IMR-90 (cell line): ENCODE measurements at regions not wholly inside any gene's neighbourhood (a gene's known extent, or its start where the extent isn't known, plus 50 kb on each side); places are given as distances from the start of the nearest gene placed in this dataset.

Source experiments
- ATAC-seq: fragments of 200-7000 bp; cut with Tn5 transposase; 2 replicates; pipeline ENCODE4 v1.9.1; 2020; ENCODE audit warnings: low read depth, mild to moderate bottlenecking, moderate library complexity
- BruUV-seq: library from RNA; stranded (reverse); fragments of 400-500 nt; replicated peaks from 2 replicates; lab custom pipeline; 2021; lab: Mats Ljungman, UMichigan
- CTCF ChIA-PET: fragments of 300-600 bp; formaldehyde crosslinking; extraction: SDS; loops from one replicate; lab custom pipeline; 2021; ENCODE audit warnings: antibody characterized with exemption; lab: Yijun Ruan, JAX
- POLR2A ChIA-PET: fragments of 300-600 bp; sonication (Branson Sonifier 250); formaldehyde crosslinking; loops from one replicate; lab custom pipeline; 2022; ENCODE audit warnings: antibody characterized with exemption; ENCODE audit not compliant: unreplicated experiment; lab: Charles Lee
- DNase-seq: peaks from one replicate; pipeline ENCODE4 v3.0.0; 2013
- H2AFZ ChIP-seq: replicated peaks from 2 replicates; pipeline ENCODE3; 2013; ENCODE audit warnings: low read length, mild to moderate bottlenecking; ENCODE audit not compliant: poor library complexity
- H2AK5ac ChIP-seq: 2 replicates; pipeline ENCODE4 v1.6.1; 2013; ENCODE audit warnings: low read depth, low read length, inconsistent platforms
- H2AK9ac ChIP-seq: replicated peaks from 2 replicates; pipeline ENCODE3; 2013; ENCODE audit warnings: mild to moderate bottlenecking, low read depth, low read length, moderate library complexity; ENCODE audit not compliant: poor library complexity
- H2BK120ac ChIP-seq: 2 replicates; pipeline ENCODE4 v1.6.1; 2013; ENCODE audit warnings: low read depth, low read length, inconsistent platforms
- H2BK15ac ChIP-seq: 3 replicates; pipeline ENCODE4 v1.6.1; 2013; ENCODE audit warnings: low read depth, low read length, inconsistent platforms
- H2BK20ac ChIP-seq: 2 replicates; pipeline ENCODE4 v1.6.1; 2013; ENCODE audit warnings: low read depth, mild to moderate bottlenecking, inconsistent platforms, low read length, moderate library complexity
- H2BK5ac ChIP-seq: 2 replicates; pipeline ENCODE4 v1.6.1; 2013; ENCODE audit warnings: mild to moderate bottlenecking, low read depth, low read length, inconsistent platforms; ENCODE audit not compliant: poor library complexity, severe bottlenecking
- H3K14ac ChIP-seq: replicated peaks from 2 replicates; pipeline ENCODE4 v1.6.1; 2013; ENCODE audit warnings: low read depth, low read length, inconsistent platforms
- H3K18ac ChIP-seq: 2 replicates; pipeline ENCODE4 v1.6.1; 2013; ENCODE audit warnings: low read depth, low read length, control low read depth
- H3K23ac ChIP-seq: 2 replicates; pipeline ENCODE4 v1.6.1; 2013; ENCODE audit warnings: low read depth, low read length, inconsistent platforms
- H3K27ac ChIP-seq: 2 replicates; pipeline ENCODE4 v1.5.1; 2013; ENCODE audit warnings: mild to moderate bottlenecking, control low read depth, low read length; ENCODE audit not compliant: insufficient read depth
- H3K27me3 ChIP-seq: 2 replicates; pipeline ENCODE4 v1.6.1; 2013; ENCODE audit warnings: low read length; ENCODE audit not compliant: control insufficient read depth, insufficient read depth
- H3K36me3 ChIP-seq: 2 replicates; pipeline ENCODE4 v1.6.1; 2013; ENCODE audit warnings: low read length, mixed read lengths; ENCODE audit not compliant: control insufficient read depth, insufficient read depth
- H3K4ac ChIP-seq: 2 replicates; pipeline ENCODE4 v1.6.1; 2013; ENCODE audit warnings: low read depth, low read length, inconsistent platforms
- H3K4me1 ChIP-seq: 2 replicates; pipeline ENCODE4 v1.6.1; 2013; ENCODE audit warnings: low read length, mixed read lengths; ENCODE audit not compliant: control insufficient read depth, insufficient read depth
- H3K4me2 ChIP-seq: 2 replicates; pipeline ENCODE4 v1.6.1; 2013; ENCODE audit warnings: low read depth, mild to moderate bottlenecking, control low read depth, low read length, moderate library complexity
- H3K4me3 ChIP-seq: 2 replicates; pipeline ENCODE4 v1.5.1; 2013; ENCODE audit warnings: low read depth, mild to moderate bottlenecking, control low read depth, low read length, moderate library complexity; ENCODE audit not compliant: insufficient read depth
- H3K56ac ChIP-seq: 2 replicates; pipeline ENCODE4 v1.6.1; 2013; ENCODE audit warnings: low read length, inconsistent platforms; ENCODE audit not compliant: insufficient read depth; ENCODE audit errors: extremely low read depth
- H3K79me1 ChIP-seq, 2 experiments: 2 replicates each; pipeline ENCODE4 v1.6.1; 2013; ENCODE audit warnings: low read length in 2 of 2, inconsistent platforms in 1 of 2, low read depth in 1 of 2
- H3K9ac ChIP-seq: 2 replicates; pipeline ENCODE4 v1.6.1; 2013; ENCODE audit warnings: low read depth, low read length, control low read depth
- H3K9me1 ChIP-seq: 2 replicates; pipeline ENCODE4 v1.6.1; 2013; ENCODE audit warnings: low read length, inconsistent platforms; ENCODE audit not compliant: insufficient read depth
- H3K9me3 ChIP-seq: 2 replicates; pipeline ENCODE4 v1.6.1; 2013; ENCODE audit warnings: low read length; ENCODE audit not compliant: control insufficient read depth, insufficient read depth
- H4K20me1 ChIP-seq: 2 replicates; pipeline ENCODE4 v1.6.1; 2013; ENCODE audit warnings: low read length, inconsistent platforms; ENCODE audit not compliant: insufficient read depth
- H4K5ac ChIP-seq: 2 replicates; pipeline ENCODE4 v1.6.1; 2013; ENCODE audit warnings: mild to moderate bottlenecking, low read depth, low read length, control low read depth
- H4K8ac ChIP-seq, 2 experiments: 2 replicates each; pipeline ENCODE4 v1.6.1; 2013; ENCODE audit warnings: low read depth in 2 of 2, low read length in 2 of 2, control low read depth in 1 of 2, inconsistent platforms in 1 of 2
- H4K91ac ChIP-seq: 2 replicates; pipeline ENCODE4 v1.6.1; 2013; ENCODE audit warnings: low read depth, low read length, inconsistent platforms; ENCODE audit not compliant: insufficient read depth
- CEBPB ChIP-seq: IDR thresholded peaks from 2 replicates; pipeline ENCODE4 v1.6.1; 2012; ENCODE audit warnings: low read depth, low read length, improper control_type of control experiment
- CHD1 ChIP-seq: IDR thresholded peaks from 2 replicates; pipeline ENCODE4 v1.6.1; 2012; ENCODE audit warnings: low read depth, low read length, improper control_type of control experiment
- WGBS, 2 experiments: methylation state at CpG; one replicate each; pipeline versions ENCODE4 v1.1.5 to v1.1.7; 2013; ENCODE audit warnings: missing lambda C conversion rate in 2 of 2; ENCODE audit not compliant: insufficient read length in 1 of 2; ENCODE audit errors: extremely low coverage in 2 of 2; 5-methylcytosine and 5-hydroxymethylcytosine counted together
- dilution Hi-C: fragments of 300-500 bp; cut with HindIII; formaldehyde crosslinking; loops from one replicate; pipeline ENCODE4 v1.14.3; 2018; ENCODE audit warnings: low sequenced_read_pairs; ENCODE audit not compliant: unreplicated experiment
- in situ Hi-C: fragments of 300-500 bp; cut with MboI; formaldehyde crosslinking; loops from 3 replicates; pipeline ENCODE4 v1.14.3; 2019; ENCODE audit warnings: low sequenced_read_pairs, inconsistent platforms, mixed read lengths
- intact Hi-C: fragments of 100-400 bp; cut with micrococcal nuclease; formaldehyde crosslinking; loops from 2 replicates; pipeline ENCODE4 v1.10.0; 2022

DNA sequence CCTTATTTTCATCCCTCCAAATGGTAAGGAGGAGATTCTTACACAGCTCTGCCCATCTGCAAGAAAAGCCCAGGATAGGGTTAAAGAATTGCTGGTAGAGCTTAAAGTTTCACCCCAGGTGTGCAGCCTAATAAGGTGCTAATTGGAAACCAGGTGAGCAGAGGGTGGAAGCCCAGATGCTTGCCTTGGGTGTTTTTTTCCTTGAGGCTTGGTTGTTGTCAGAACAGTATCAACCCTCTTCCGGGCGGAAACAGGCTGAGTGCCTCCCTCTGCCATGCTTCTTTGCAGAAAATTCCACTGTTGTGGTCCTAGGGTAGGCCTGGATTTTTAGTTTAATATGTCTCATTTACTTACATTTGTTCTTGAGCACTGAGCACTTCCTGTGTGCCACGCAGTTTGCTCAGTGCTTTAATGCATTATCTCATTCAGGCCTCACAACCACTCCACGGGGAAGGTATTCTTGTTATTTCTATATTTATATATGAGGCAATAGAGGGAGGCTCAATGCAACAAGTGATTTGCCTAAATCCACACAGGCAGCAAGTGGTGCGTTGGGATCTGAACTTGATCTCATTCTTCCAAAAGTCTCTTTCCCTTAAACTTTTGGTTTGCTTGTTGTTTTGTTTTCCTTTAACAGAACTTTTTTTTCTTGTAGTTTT is 115.0 kb upstream of the LRIG1 start:
- Histone ChIP-seq H4K91ac (peak overlapping the region; percentile 39; the same call in 1 of the 2 replicates), H3K27me3 (no peaks in the 10 kb centered on the region), H4K8ac (peak overlapping the region in 1 of 2 experiments; percentile 58; a peak in 1 of 4 replicates), H2BK15ac (no peak overlapping the region), H3K18ac (peak overlapping the region; percentile 26; the same call in 1 of the 2 replicates), H2BK5ac (no peak overlapping the region), H3K9ac (no peak overlapping the region; the same call in 1 of the 2 replicates), H3K4me1 (peaks cover 11% of the 10 kb centered on the region), H2AFZ (no peak overlapping the region), H3K79me1 (no peaks in the 10 kb centered on the region), H3K9me3 (no peaks in the 10 kb centered on the region), H3K27ac (peak overlapping the region; percentile 38; the same call in 1 of the 2 replicates), H3K36me3 (no peaks in the 10 kb centered on the region), H2AK5ac (no peak overlapping the region), H4K5ac (peak overlapping the region; percentile 33), H3K4ac (peak overlapping the region; percentile 29; the same call in 1 of the 2 replicates), H2AK9ac (no peak overlapping the region), H3K14ac (0 out of 2 replicates have a peak overlapping the region, but pooled peaks have one; percentile 12), H3K4me3 (no peak overlapping the region), H3K9me1 (peaks cover 7% of the 10 kb centered on the region; the same call in 1 of the 2 replicates), H3K56ac (no peak overlapping the region), H3K4me2 (no peak overlapping the region), H2BK20ac (0 out of 2 replicates have a peak overlapping the region, but pooled peaks have one; percentile 26), H3K23ac (no peak overlapping the region), H2BK120ac (peak overlapping the region; percentile 53; the same call in 1 of the 2 replicates), H4K20me1 (no peaks in the 10 kb centered on the region)
- DNase-seq (peak; percentile 81), ATAC-seq (peak; percentile 82)
- in situ Hi-C loops (no loop called here), intact Hi-C loops (no loop called here), dilution Hi-C loops (no loop called here)
- TF ChIP-seq CHD1 (no peak), CEBPB (peak; percentile 83)
- ChIA-PET CTCF (no interaction called here), POLR2A (no interaction called here)
- no TSS peak for BruUV-seq
- no CpG with 5 or more reads among the region's 5 CpGs for WGBS, 2 experiments
